B cell (primary cell): ENCODE measurements at regions not wholly inside any gene's neighbourhood (a gene's known extent, or its start where the extent isn't known, plus 50 kb on each side); places are given as distances from the start of the nearest gene placed in this dataset.

Source experiments
- ATAC-seq: fragments of 200-7000 bp; cut with Tn5 transposase; one replicate; pipeline ENCODE4 v1.10.0; 2021; ENCODE audit warnings: low read depth, mild to moderate bottlenecking, moderate number of reproducible peaks, moderate library complexity
- CTCF ChIA-PET: fragments of 350-600 bp; sonication (Branson Sonifier 250); formaldehyde crosslinking; loops from one replicate; lab custom pipeline; 2021; ENCODE audit warnings: antibody characterized with exemption, inconsistent platforms; lab: Charles Lee
- POLR2A ChIA-PET: fragments of 350-600 bp; sonication (Branson Sonifier 250); formaldehyde crosslinking; loops from one replicate; lab custom pipeline; 2021; ENCODE audit warnings: antibody characterized with exemption; lab: Charles Lee
- DNase-seq: peaks from one replicate; pipeline ENCODE4 v3.0.0; 2013
- H2AFZ ChIP-seq: 2 replicates; pipeline ENCODE4 v1.6.1; 2012; ENCODE audit warnings: mild to moderate bottlenecking, low read depth, low read length; ENCODE audit not compliant: insufficient read depth, poor library complexity, severe bottlenecking
- H3K27ac ChIP-seq, 2 donors: 1 replicate in 1 of 2; 2 replicates in 1 of 2; pipeline ENCODE4 v1.5.1; 2012 to 2013; ENCODE audit warnings: low read length in 2 of 2, mild to moderate bottlenecking in 2 of 2, moderate library complexity in 1 of 2
- H3K27me3 ChIP-seq, 4 experiments: fragments of 200-600 bp in 1 of 4; sonication (generic) in 1 of 4; replicated peaks in 1 of 4; 1 replicate in 2 of 4; 2 replicates in 2 of 4; pipeline versions ENCODE4 v1.6.1 to v1.7.0; 2013 to 2016; ENCODE audit warnings: low read length in 3 of 4, mild to moderate bottlenecking in 2 of 4, mixed read lengths in 1 of 4, moderate library complexity in 1 of 4; ENCODE audit not compliant: insufficient read depth in 4 of 4, control insufficient read depth in 3 of 4; ENCODE audit errors: control extremely low read depth in 1 of 4
- H3K36me3 ChIP-seq, 2 experiments: replicated peaks in 1 of 2; 1 replicate in 1 of 2; 2 replicates in 1 of 2; pipeline versions ENCODE4 v1.6.1 to v1.7.1; 2013; ENCODE audit warnings: low read length in 1 of 2; ENCODE audit not compliant: insufficient read depth in 2 of 2, control insufficient read depth in 1 of 2; ENCODE audit errors: control extremely low read depth in 1 of 2, extremely low read depth in 1 of 2
- H3K4me1 ChIP-seq, 2 donors: fragments of 200-600 bp in 1 of 2; sonication (generic) in 1 of 2; 1 replicate in 1 of 2; 2 replicates in 1 of 2; pipeline versions ENCODE4 v1.5.1 to v1.6.1; 2013 to 2017; ENCODE audit warnings: low read length in 2 of 2; ENCODE audit not compliant: control insufficient read depth in 2 of 2, insufficient read depth in 2 of 2
- H3K4me2 ChIP-seq: replicated peaks from 2 replicates; pipeline ENCODE3; 2012; ENCODE audit warnings: mild to moderate bottlenecking, low read depth, low read length; ENCODE audit not compliant: poor library complexity, severe bottlenecking
- H3K4me3 ChIP-seq, 5 experiments: fragments of 200-600 bp in 1 of 5; sonication (generic) in 1 of 5; 1 replicate in 3 of 5; 2 replicates in 2 of 5; pipeline versions ENCODE4 v1.5.1 to v1.7.0; 2011 to 2016; ENCODE audit warnings: low read length in 4 of 5, mild to moderate bottlenecking in 4 of 5, low read depth in 2 of 5, control low read depth in 1 of 5, moderate library complexity in 1 of 5; ENCODE audit not compliant: insufficient read depth in 1 of 5; ENCODE audit errors: control extremely low read depth in 1 of 5, extremely low read depth in 1 of 5
- H3K79me2 ChIP-seq: fragments of 200-600 bp; sonication (generic); one replicate; pipeline ENCODE4 v1.6.0; 2016; ENCODE audit warnings: low read length; ENCODE audit not compliant: control insufficient read depth, insufficient read depth
- H3K9ac ChIP-seq: fragments of 200-600 bp; sonication (generic); 2 replicates; pipeline ENCODE4 v1.6.1; 2017; ENCODE audit warnings: mild to moderate bottlenecking, low read length, moderate library complexity
- H3K9me3 ChIP-seq, 3 donors: one replicate each; pipeline versions ENCODE4 v1.6.1 to v1.7.1; 2013; ENCODE audit warnings: low read length in 2 of 3; ENCODE audit not compliant: control insufficient read depth in 2 of 3, insufficient read depth in 1 of 3; ENCODE audit errors: control extremely low read depth in 1 of 3
- H4K20me1 ChIP-seq: 2 replicates; pipeline ENCODE4 v1.6.0; 2012; ENCODE audit warnings: mild to moderate bottlenecking, low read length; ENCODE audit not compliant: insufficient read depth, control insufficient read depth, poor library complexity, severe bottlenecking
- H3K27ac Mint-ChIP-seq: one replicate; pipeline ENCODE4 v1.8.0; 2021; ENCODE audit warnings: mixed read lengths
- H3K27me3 Mint-ChIP-seq: one replicate; pipeline ENCODE4 v1.8.0; 2021; ENCODE audit warnings: mixed read lengths
- H3K4me1 Mint-ChIP-seq: one replicate; pipeline ENCODE4 v1.8.0; 2021; ENCODE audit warnings: mixed read lengths
- H3K4me3 Mint-ChIP-seq: one replicate; pipeline ENCODE4 v1.8.0; 2021; ENCODE audit warnings: mixed read lengths
- H3K9me3 Mint-ChIP-seq: one replicate; pipeline ENCODE4 v1.8.0; 2022; ENCODE audit warnings: mixed read lengths; ENCODE audit not compliant: insufficient read depth
- CTCF ChIP-seq: fragments of 200-600 bp; IDR thresholded peaks from one replicate; pipeline ENCODE4 v1.8.0; 2022; ENCODE audit warnings: antibody characterized with exemption, mild to moderate bottlenecking
- EZH2 ChIP-seq: IDR thresholded peaks from 2 replicates; pipeline ENCODE4 v1.6.1; 2012; ENCODE audit warnings: borderline replicate concordance, low read depth, mild to moderate bottlenecking, moderate library complexity, low read length; ENCODE audit not compliant: insufficient read depth, poor library complexity, severe bottlenecking
- WGBS: methylation state at CpG from one replicate; pipeline ENCODE4 v1.1.5; 2013; ENCODE audit warnings: missing lambda C conversion rate; ENCODE audit not compliant: insufficient coverage; 5-methylcytosine and 5-hydroxymethylcytosine counted together
- intact Hi-C: fragments of 100-400 bp; cut with micrococcal nuclease; formaldehyde crosslinking; loops from one replicate; pipeline ENCODE4 v1.10.0; 2022

- no peaks in the 10 kb centered on the region for H3K27me3 Mint-ChIP-seq
- POLR2A ChIA-PET = no interaction called here
- H3K79me2 ChIP-seq = no peaks in the 10 kb centered on the region
- H3K4me1 ChIP-seq = no peaks in the 10 kb centered on the region
- peaks cover 0 to 6% (median 0%) of the 10 kb centered on the region in 3 donors for H3K9me3 ChIP-seq
- no peak for DNase-seq
- H3K4me2 ChIP-seq = no peak overlapping the region
- H3K9me3 Mint-ChIP-seq = peaks cover 13% of the 10 kb centered on the region
- H3K36me3 ChIP-seq = no peaks in the 10 kb centered on the region
- intact Hi-C loops = no loop called here
- H3K4me3 ChIP-seq = no peak overlapping the region
- TF ChIP-seq CTCF (no peak), EZH2 (no peak)
- no peak overlapping the region for H3K9ac ChIP-seq
- no peak overlapping the region for H3K27ac Mint-ChIP-seq
- H3K4me1 Mint-ChIP-seq = no peaks in the 10 kb centered on the region
- CTCF ChIA-PET = no interaction called here
- H3K4me3 Mint-ChIP-seq = no peak overlapping the region
- no peak overlapping the region for H3K27ac ChIP-seq
- H3K27me3 ChIP-seq = no peaks in the 10 kb centered on the region
- ATAC-seq = no peak
- 94% methylated on average over 4 of the region's 7 CpGs for WGBS
- no peak overlapping the region for H2AFZ ChIP-seq
- H4K20me1 ChIP-seq = no peaks in the 10 kb centered on the region
Observed at GRCh38 chr4:188432328-188432727, 293.1 kb downstream of the TRIML1 start.

GRCh38 chr4:188433741-188434315 is 294.6 kb downstream of the TRIML1 start:
- Histone ChIP-seq H3K4me2 (no peak overlapping the region), H3K36me3 (no peaks in the 10 kb centered on the region), H3K9me3 (peaks cover 0 to 6% (median 0%) of the 10 kb centered on the region in 3 donors), H3K4me1 (no peaks in the 10 kb centered on the region), H3K79me2 (no peaks in the 10 kb centered on the region), H3K4me3 (no peak overlapping the region), H3K27me3 (no peaks in the 10 kb centered on the region), H4K20me1 (no peaks in the 10 kb centered on the region), H2AFZ (no peak overlapping the region), H3K27ac (no peak overlapping the region), H3K9ac (no peak overlapping the region)
- 94% methylated on average over 2 of the region's 4 CpGs for WGBS
- ChIA-PET CTCF (no interaction called here), POLR2A (no interaction called here)
- Mint-ChIP-seq H3K27ac (no peak overlapping the region), H3K9me3 (peaks cover 13% of the 10 kb centered on the region), H3K4me1 (no peaks in the 10 kb centered on the region), H3K4me3 (no peak overlapping the region), H3K27me3 (no peaks in the 10 kb centered on the region)
- intact Hi-C loops = no loop called here
- TF ChIP-seq EZH2 (no peak), CTCF (no peak)
- no peak for DNase-seq
- ATAC-seq = no peak
